Activated naive CD8-positive, alpha-beta T cell treated with anti-CD3 and anti-CD28 coated beads, Interleukin-2, amount 50 U/mL, for 16 hours (primary cell): ENCODE measurements at regions not wholly inside any gene's neighbourhood (a gene's known extent, or its start where the extent isn't known, plus 50 kb on each side); places are given as distances from the start of the nearest gene placed in this dataset.
"Not testable (repeated sequence)": the region's sequence is repeated elsewhere in the genome, so short reads cannot be mapped to it uniquely, and the experiment has no call there.

ENCODE experiments used
- DNase-seq: peaks from one replicate; pipeline ENCODE4 v3.0.0-alpha.2; 2020; ENCODE audit warnings: low read depth, low spot score

DNA sequence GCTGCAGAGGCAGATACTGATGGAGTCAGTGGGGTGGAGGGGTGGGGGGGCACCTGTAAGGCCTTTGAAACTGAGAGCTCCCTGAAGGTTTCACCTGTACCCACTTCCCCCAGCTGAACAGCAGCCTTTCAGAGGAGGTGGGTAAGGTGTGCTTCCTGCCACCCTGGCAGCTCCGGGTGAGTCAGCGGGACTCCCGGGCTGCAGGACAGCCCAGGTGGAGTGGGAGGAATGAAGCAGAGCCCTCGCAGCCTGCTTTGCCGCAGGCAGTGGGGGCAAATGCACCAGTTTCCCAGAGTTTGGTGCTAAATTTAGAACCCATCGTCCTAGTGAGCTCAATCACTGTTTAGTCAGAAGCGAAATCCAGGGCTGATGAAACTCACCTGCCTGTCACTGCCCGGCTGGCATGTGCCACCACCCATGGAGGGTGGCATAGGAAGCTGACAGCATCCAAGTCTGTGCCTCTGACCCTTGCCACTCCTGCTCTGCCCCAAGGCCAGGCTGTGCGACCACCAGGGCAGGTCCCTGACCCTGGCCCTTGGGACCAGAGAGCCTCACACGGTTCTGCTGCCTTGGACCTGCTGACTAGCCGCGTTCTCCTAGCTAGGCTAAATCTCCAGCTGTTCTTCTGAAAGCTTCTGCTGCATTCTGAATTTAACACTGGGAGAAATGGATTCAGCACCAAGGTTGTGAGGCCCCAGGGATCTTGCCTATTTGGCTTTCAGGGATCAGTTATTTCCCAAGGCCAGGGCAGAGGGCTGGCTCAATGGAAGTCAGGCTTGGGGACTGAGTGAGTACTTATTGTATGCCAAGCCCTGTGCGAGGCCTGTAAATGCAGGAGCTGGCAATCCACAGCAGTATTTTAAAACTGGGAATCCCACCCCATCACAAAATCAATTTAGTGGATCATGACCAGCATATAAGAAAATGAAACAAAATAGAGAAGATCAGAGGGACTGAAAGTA, 67.3 kb upstream of the RASGRF1 start:
- DNase-seq = no peak

DNA sequence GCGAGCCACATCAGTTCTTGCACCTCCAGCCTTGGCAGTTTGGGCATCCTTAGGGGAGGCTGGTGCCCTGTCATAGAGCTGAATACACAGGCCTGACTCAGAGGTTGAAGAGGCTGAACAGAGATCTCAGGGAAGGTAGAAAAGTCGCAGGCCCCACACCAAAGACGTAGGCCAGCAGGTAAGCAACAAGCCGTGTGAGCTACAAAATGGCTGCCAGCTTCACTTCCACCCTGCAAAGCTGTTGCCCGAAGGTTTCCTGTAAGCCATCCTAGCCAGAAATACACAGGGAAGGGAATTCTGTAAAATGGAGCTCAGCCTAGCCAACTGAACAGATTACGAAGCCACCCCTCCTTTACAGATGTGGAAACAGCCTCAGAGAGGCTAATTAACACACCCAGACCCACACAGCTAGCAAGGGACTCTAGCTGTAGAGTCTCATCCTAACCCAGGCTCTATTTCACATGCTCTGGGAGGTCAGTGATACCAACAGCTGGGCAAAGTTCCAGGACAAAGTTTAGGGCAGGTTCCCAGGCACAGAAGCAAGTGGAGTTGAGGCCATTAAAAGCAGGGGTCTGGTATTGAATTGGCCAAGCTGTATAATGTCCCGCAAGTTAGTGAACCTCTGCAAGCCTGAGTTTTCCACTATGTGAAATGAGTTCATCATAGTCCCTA, 66.3 kb upstream of the RASGRF1 start:
- DNase-seq = no peak

DNA sequence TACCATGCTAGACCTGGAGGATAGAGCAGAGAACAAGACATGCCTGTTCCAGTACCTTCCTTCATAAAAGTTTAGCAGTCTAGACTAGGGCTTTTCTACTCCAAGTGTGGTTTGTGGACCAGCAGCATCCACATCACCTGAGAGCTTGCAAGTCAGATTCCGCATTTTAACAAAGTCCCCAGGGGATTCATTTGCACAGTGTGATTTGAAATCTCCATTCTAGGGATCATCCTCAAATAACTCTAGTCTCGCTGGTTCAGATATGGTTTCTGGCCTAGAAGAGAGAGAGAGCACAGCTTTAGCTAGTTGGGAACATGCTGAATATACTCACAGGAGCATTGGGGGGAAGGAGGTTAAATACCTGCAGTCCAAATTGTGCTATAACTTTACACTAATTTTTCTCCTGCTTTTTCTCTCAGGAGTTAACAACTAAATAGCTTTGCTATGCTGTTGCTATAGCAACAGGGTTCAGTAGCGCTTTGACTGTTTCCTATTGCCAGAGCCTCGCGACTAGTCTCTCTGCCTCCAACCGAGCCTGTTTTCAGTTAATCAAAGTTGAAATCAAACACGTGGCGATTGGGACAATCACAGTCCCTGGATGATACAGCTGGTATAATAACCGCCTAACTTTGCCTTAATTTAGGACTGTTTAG, 64.0 kb upstream of the RASGRF1 start:
- DNase-seq = no peak

DNA sequence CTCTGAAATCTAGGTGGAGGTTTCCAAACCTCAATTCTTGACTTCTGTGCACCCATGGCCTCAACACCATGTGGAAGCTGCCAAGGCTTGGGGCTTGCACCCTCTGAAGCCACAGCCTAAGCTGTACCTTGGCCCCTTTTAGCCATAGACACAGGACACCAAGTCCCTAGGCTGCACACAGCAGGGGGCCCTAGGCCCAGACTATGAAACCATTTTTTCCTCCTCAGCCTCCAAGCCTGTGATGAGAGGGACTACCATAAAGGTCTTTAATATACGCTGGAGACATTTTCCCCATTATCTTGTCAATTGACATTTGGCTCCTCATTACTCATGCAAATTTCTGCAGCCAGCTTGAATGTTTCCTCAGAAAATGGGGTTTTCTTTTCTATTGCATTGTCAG, 53.7 kb upstream of the RASGRF1 start:
- DNase-seq = not testable (repeated sequence)

DNA sequence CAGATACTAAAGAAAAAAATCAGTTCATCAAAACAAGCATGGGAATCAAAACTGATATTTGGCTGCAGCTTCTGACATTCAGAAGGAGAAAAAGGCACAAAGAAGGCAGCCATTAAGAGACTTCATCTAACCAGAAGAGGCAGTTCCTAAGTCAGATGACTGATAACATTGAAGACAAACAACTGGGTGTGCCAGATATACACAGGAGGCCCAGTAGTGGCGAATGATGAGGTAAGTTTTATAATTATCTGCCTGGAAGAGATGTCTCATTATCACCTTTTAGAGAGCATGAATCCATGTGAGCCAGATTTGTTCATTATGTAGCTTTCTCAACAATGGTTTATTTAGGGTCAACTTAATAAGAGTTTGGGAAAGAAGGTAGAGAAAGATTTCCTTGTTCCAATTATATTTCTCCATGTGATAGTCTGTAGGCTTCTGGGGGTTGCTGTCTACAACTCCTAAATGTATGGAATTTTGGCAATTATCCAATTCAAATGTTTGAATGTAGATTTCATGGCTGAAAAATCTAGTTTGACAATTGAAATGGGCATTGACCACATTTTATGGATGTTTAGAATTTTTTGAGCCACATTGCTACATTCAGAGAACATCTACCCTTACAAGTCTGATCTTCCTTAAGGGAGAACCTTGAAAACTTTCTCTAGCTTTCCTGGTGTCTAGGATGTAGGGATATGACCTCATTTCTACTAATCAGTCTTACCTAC, 50.4 kb upstream of the RASGRF1 start:
- DNase-seq = no peak
